WTC11 (cell line): ENCODE measurements at regions not wholly inside any gene's neighbourhood (a gene's known extent, or its start where the extent isn't known, plus 50 kb on each side); places are given as distances from the start of the nearest gene placed in this dataset.

ENCODE experiments used
- ATAC-seq: fragments of 200-7000 bp; cut with Tn5 transposase; 2 replicates; pipeline ENCODE4 v1.10.0; 2021; ENCODE audit warnings: mild to moderate bottlenecking, moderate library complexity
- CTCF ChIA-PET: fragments of 300-600 bp; sonication (Branson Sonifier 250); formaldehyde crosslinking; loops from one replicate; lab custom pipeline; 2021; ENCODE audit warnings: antibody characterized with exemption; lab: Charles Lee
- POLR2A ChIA-PET: fragments of 350-600 bp; sonication (Branson Sonifier 250); formaldehyde crosslinking; loops from one replicate; lab custom pipeline; 2021; ENCODE audit warnings: antibody characterized with exemption; lab: Charles Lee
- DNase-seq: peaks from one replicate; pipeline ENCODE4 v3.0.0; 2021; ENCODE audit warnings: low spot score
- H3K27ac Mint-ChIP-seq: 2 replicates; pipeline ENCODE4 v1.8.0; 2021; ENCODE audit warnings: mixed read lengths
- H3K27me3 Mint-ChIP-seq: 2 replicates; pipeline ENCODE4 v1.8.0; 2021; ENCODE audit warnings: low read depth, mild to moderate bottlenecking, moderate library complexity, mixed read lengths
- H3K36me3 Mint-ChIP-seq: 2 replicates; pipeline ENCODE4 v1.8.0; 2021; ENCODE audit warnings: mixed read lengths
- H3K4me1 Mint-ChIP-seq: 2 replicates; pipeline ENCODE4 v1.8.0; 2022; ENCODE audit warnings: mixed read lengths
- H3K4me3 Mint-ChIP-seq: 2 replicates; pipeline ENCODE4 v1.8.0; 2021; ENCODE audit warnings: mild to moderate bottlenecking, moderate library complexity, mixed read lengths
- H3K9me3 Mint-ChIP-seq: 2 replicates; pipeline ENCODE4 v1.8.0; 2021; ENCODE audit warnings: mixed read lengths
- E2F1 ChIP-seq: sonication (generic); formaldehyde crosslinking; IDR thresholded peaks from 2 replicates; pipeline ENCODE4 v1.8.0; 2022; ENCODE audit warnings: mild to moderate bottlenecking, missing genetic modification reagents
- ESRRA ChIP-seq: sonication (generic); formaldehyde crosslinking; IDR thresholded peaks from 2 replicates; pipeline ENCODE4 v1.8.1; 2022; ENCODE audit warnings: mild to moderate bottlenecking, missing genetic modification reagents, borderline replicate concordance
- FOXJ3 ChIP-seq: sonication (generic); formaldehyde crosslinking; IDR thresholded peaks from 2 replicates; pipeline ENCODE4 v1.9.0; 2021; ENCODE audit warnings: missing genetic modification reagents, mild to moderate bottlenecking, borderline replicate concordance
- FOXK1 ChIP-seq: sonication (generic); formaldehyde crosslinking; IDR thresholded peaks from 2 replicates; pipeline ENCODE4 v1.8.0; 2022; ENCODE audit warnings: mild to moderate bottlenecking, moderate library complexity, missing genetic modification reagents
- GTF2I ChIP-seq: fragments of 250-450 bp; sonication (Bioruptor Pico); conservative IDR thresholded peaks from 2 replicates; pipeline ENCODE4 v1.4.0; 2021; ENCODE audit warnings: mild to moderate bottlenecking
- JUN ChIP-seq: sonication (generic); formaldehyde crosslinking; IDR thresholded peaks from 2 replicates; pipeline ENCODE4 v1.8.0; 2023; ENCODE audit warnings: mild to moderate bottlenecking, missing genetic modification reagents
- PRDM15 ChIP-seq: sonication (generic); formaldehyde crosslinking; IDR thresholded peaks from 2 replicates; pipeline ENCODE4 v1.8.0; 2022; ENCODE audit warnings: missing genetic modification reagents
- RORB ChIP-seq: fragments of 250-450 bp; sonication (Bioruptor Pico); IDR thresholded peaks from 2 replicates; pipeline ENCODE4 v1.9.0; 2021; ENCODE audit warnings: mild to moderate bottlenecking
- SMAD4 ChIP-seq: sonication (generic); formaldehyde crosslinking; IDR thresholded peaks from 2 replicates; pipeline ENCODE4 v1.8.0; 2022; ENCODE audit warnings: mild to moderate bottlenecking, missing genetic modification reagents
- TCF7 ChIP-seq: sonication (generic); formaldehyde crosslinking; IDR thresholded peaks from 2 replicates; pipeline ENCODE4 v1.8.0; 2022; ENCODE audit warnings: mild to moderate bottlenecking, low read depth, missing genetic modification reagents, moderate library complexity
- TEAD1 ChIP-seq: sonication (generic); formaldehyde crosslinking; IDR thresholded peaks from 2 replicates; pipeline ENCODE4 v1.8.0; 2022; ENCODE audit warnings: mild to moderate bottlenecking, missing genetic modification reagents
- TEAD4 ChIP-seq: sonication (generic); formaldehyde crosslinking; IDR thresholded peaks from 2 replicates; pipeline ENCODE4 v1.8.0; 2022; ENCODE audit warnings: mild to moderate bottlenecking, missing genetic modification reagents
- ZNF512 ChIP-seq: sonication (generic); formaldehyde crosslinking; IDR thresholded peaks from 2 replicates; pipeline ENCODE4 v1.8.1; 2022; ENCODE audit warnings: missing genetic modification reagents, borderline replicate concordance
- ZNF671 ChIP-seq: fragments of 250-450 bp; sonication (Bioruptor Pico); IDR thresholded peaks from 2 replicates; pipeline ENCODE4 v1.8.0; 2021; ENCODE audit warnings: mild to moderate bottlenecking
- TF ChIP-seq, protein P1 (sequence below): sonication (generic); formaldehyde crosslinking; IDR thresholded peaks from 2 replicates; pipeline ENCODE4 v1.8.1; 2022; ENCODE audit warnings: mild to moderate bottlenecking, moderate library complexity, missing genetic modification reagents
- TF ChIP-seq, protein P2 (sequence below): fragments of 250-450 bp; sonication (Bioruptor Pico); IDR thresholded peaks from 2 replicates; pipeline ENCODE4 v1.8.0; 2021; ENCODE audit warnings: mild to moderate bottlenecking
- TF ChIP-seq, protein P3 (sequence below): sonication (generic); formaldehyde crosslinking; IDR thresholded peaks from 2 replicates; pipeline ENCODE4 v1.8.0; 2022; ENCODE audit warnings: mild to moderate bottlenecking, missing genetic modification reagents

GRCh38 chr11:109729761-109730160, 307.8 kb downstream of the C11orf87 start:
- POLR2A ChIA-PET: no interaction called here
- DNase-seq: peak; percentile 18
- Mint-ChIP-seq H3K9me3 (no peaks in the 10 kb centered on the region), H3K4me1 (peaks cover 10% of the 10 kb centered on the region), H3K4me3 (no peak overlapping the region), H3K27me3 (no peaks in the 10 kb centered on the region), H3K27ac (no peak overlapping the region), H3K36me3 (no peaks in the 10 kb centered on the region)
- no peak for TF ChIP-seq RORB (CRISPR knock-in tag)
- TF ChIP-seq, protein P1, sequence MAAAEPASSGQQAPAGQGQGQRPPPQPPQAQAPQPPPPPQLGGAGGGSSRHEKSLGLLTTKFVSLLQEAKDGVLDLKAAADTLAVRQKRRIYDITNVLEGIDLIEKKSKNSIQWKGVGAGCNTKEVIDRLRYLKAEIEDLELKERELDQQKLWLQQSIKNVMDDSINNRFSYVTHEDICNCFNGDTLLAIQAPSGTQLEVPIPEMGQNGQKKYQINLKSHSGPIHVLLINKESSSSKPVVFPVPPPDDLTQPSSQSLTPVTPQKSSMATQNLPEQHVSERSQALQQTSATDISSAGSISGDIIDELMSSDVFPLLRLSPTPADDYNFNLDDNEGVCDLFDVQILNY (CRISPR knock-in tag): no peak
- TF ChIP-seq SMAD4: no peak
- no peak for TF ChIP-seq TEAD4
- TF ChIP-seq PRDM15: no peak
- no peak for TF ChIP-seq ESRRA (CRISPR knock-in tag)
- TF ChIP-seq ZNF671 (CRISPR knock-in tag): no peak
- no peak for TF ChIP-seq TEAD1 (CRISPR knock-in tag)
- TF ChIP-seq GTF2I (CRISPR knock-in tag): no peak
- no peak for TF ChIP-seq E2F1
- no peak for TF ChIP-seq JUN
- TF ChIP-seq, protein P2, sequence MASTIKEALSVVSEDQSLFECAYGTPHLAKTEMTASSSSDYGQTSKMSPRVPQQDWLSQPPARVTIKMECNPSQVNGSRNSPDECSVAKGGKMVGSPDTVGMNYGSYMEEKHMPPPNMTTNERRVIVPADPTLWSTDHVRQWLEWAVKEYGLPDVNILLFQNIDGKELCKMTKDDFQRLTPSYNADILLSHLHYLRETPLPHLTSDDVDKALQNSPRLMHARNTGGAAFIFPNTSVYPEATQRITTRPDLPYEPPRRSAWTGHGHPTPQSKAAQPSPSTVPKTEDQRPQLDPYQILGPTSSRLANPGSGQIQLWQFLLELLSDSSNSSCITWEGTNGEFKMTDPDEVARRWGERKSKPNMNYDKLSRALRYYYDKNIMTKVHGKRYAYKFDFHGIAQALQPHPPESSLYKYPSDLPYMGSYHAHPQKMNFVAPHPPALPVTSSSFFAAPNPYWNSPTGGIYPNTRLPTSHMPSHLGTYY (CRISPR knock-in tag): no peak
- TF ChIP-seq FOXK1 (CRISPR knock-in tag): no peak
- no peak for TF ChIP-seq TCF7 (CRISPR knock-in tag)
- TF ChIP-seq ZNF512: no peak
- peak; percentile 78 for ATAC-seq
- CTCF ChIA-PET: interaction anchor here (1.2 kb wide), 1 partner anchor 209 kb away, joined by 3 read pairs; no protein-coding TSS in a partner anchor

- no peaks in the 10 kb centered on the region for H3K9me3 Mint-ChIP-seq
- peaks cover 10% of the 10 kb centered on the region for H3K4me1 Mint-ChIP-seq
- DNase-seq: no peak
- CTCF ChIA-PET: no interaction called here
- no peak overlapping the region for H3K4me3 Mint-ChIP-seq
- TF ChIP-seq, protein P3, sequence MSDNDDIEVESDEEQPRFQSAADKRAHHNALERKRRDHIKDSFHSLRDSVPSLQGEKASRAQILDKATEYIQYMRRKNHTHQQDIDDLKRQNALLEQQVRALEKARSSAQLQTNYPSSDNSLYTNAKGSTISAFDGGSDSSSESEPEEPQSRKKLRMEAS (CRISPR knock-in tag): no peak
- TF ChIP-seq FOXJ3 (CRISPR knock-in tag): no peak
- TF ChIP-seq, all 79 proteins: peak for 0
- POLR2A ChIA-PET: no interaction called here
- Mint-ChIP-seq H3K27me3 (no peaks in the 10 kb centered on the region), H3K36me3 (no peaks in the 10 kb centered on the region), H3K27ac (no peak overlapping the region)
- ATAC-seq: no peak
These were observed 308.7 kb downstream of the C11orf87 start for GRCh38 chr11:109730669-109731068.
